ENCODE measurements at regions not wholly inside any gene's neighbourhood (a gene's known extent, or its start where the extent isn't known, plus 50 kb on each side); places are given as distances from the start of the nearest gene placed in this dataset.

DNA sequence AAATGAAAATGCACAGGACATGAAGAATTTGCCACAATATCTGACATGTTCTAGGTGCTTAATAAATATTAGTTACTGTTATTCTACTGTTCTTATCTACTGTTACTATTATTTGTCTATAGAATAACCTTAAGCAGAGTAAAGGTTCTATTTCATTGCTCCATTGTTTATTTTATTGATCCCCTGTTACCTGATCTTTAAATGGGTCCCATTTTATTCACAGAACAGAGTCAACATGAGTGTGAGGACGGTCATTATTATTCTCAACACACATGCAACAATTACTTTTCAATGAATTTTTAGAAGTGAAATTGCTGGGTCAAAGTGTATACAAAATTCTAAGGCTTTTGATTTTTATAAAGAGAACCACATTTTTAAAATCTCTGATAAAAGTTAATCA, 186.9 kb downstream of the AHR start:
- in situ Hi-C loops (cut with MboI; ENCODE audit: low sequenced_read_pairs in 4 of 4), result no loop called here
- intact Hi-C loops (cut with DNase I; ENCODE audit: low total_unique reads), result no loop called here
- no peak overlapping the region for H3K27ac ChIP-seq
- no peaks in the 10 kb centered on the region for H3K4me1 ChIP-seq
- H3K36me3 ChIP-seq, result no peaks in the 10 kb centered on the region
- TF ChIP-seq, protein P1, sequence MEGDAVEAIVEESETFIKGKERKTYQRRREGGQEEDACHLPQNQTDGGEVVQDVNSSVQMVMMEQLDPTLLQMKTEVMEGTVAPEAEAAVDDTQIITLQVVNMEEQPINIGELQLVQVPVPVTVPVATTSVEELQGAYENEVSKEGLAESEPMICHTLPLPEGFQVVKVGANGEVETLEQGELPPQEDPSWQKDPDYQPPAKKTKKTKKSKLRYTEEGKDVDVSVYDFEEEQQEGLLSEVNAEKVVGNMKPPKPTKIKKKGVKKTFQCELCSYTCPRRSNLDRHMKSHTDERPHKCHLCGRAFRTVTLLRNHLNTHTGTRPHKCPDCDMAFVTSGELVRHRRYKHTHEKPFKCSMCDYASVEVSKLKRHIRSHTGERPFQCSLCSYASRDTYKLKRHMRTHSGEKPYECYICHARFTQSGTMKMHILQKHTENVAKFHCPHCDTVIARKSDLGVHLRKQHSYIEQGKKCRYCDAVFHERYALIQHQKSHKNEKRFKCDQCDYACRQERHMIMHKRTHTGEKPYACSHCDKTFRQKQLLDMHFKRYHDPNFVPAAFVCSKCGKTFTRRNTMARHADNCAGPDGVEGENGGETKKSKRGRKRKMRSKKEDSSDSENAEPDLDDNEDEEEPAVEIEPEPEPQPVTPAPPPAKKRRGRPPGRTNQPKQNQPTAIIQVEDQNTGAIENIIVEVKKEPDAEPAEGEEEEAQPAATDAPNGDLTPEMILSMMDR (IDR thresholded peaks at IDR 0.05 in 4 of 5, conservative IDR thresholded peaks at IDR 0.05 in 1 of 5), result no peak
- TF ChIP-seq POLR2A (IDR thresholded peaks at IDR 0.05), result no peak
- ATAC-seq, result no peak
- H3K27me3 ChIP-seq, result no peaks in the 10 kb centered on the region
- DNase-seq, result no peak
- H3K4me3 ChIP-seq, result no peak overlapping the region
- no peaks in the 10 kb centered on the region for H3K9me3 ChIP-seq

DNA sequence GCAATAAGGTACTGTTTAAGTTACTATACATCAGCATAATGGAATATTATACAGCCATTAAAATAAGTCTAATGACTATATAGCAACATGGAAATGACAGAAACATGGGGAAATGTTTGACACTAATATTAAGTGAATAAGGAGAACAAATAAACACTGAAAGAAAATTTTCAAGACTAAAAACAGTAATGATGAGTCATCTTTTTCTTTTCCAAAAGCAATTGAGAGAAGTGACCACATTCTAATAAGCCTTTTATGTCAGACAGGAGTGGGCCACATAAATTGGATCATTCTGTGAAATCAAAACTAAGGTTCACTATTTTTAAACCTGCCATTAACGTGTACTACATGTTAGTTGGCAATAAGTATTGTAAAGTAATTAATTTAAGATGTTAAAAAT, 187.5 kb downstream of the AHR start:
- in situ Hi-C loops (cut with MboI; ENCODE audit: low sequenced_read_pairs in 4 of 4), result no loop called here

DNA sequence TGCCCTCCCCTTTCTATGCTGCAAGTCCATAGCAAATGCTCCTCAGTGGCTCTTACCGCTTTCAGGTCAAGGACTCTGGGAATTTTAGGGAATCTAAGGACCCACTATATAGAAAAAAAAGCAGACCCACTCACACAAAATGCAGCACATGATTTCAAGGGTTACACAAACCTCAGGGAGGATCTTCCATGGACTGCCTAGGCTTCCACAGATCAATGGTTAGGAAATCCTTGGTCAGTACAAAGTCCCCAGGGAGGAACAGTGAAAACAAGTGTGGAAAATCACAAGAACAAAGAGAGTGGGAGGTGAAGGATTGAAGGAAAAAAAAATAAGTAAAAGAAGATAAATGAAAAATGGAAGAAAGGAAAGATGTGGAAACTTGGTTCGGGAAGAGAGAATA, 188.4 kb downstream of the AHR start:
- intact Hi-C loops (cut with DNase I; ENCODE audit: low total_unique reads), result no loop called here
- H3K4me3 ChIP-seq, result no peak overlapping the region
- no peaks in the 10 kb centered on the region for H3K36me3 ChIP-seq
- no peak for ATAC-seq
- no peaks in the 10 kb centered on the region for H3K27me3 ChIP-seq
- in situ Hi-C loops (cut with MboI; ENCODE audit: low sequenced_read_pairs in 4 of 4), result no loop called here
- no peak for TF ChIP-seq POLR2A (IDR thresholded peaks at IDR 0.05)
- TF ChIP-seq, protein P1 (IDR thresholded peaks at IDR 0.05 in 4 of 5, conservative IDR thresholded peaks at IDR 0.05 in 1 of 5), result no peak
- no peaks in the 10 kb centered on the region for H3K9me3 ChIP-seq
- DNase-seq, result no peak
- no peak overlapping the region for H3K27ac ChIP-seq
- H3K4me1 ChIP-seq, result no peaks in the 10 kb centered on the region

More for the DNA sequence above, 187.5 kb downstream of the AHR start:
- ATAC-seq (no peak), DNase-seq (no peak)
- no peaks in the 10 kb centered on the region for H3K4me1 ChIP-seq
- H3K4me3 ChIP-seq, result no peak overlapping the region
- no peak for TF ChIP-seq POLR2A (IDR thresholded peaks at IDR 0.05)
- TF ChIP-seq, protein P1 (IDR thresholded peaks at IDR 0.05 in 4 of 5, conservative IDR thresholded peaks at IDR 0.05 in 1 of 5), result no peak
- no peaks in the 10 kb centered on the region for H3K36me3 ChIP-seq
- intact Hi-C loops (cut with DNase I; ENCODE audit: low total_unique reads), result no loop called here
- H3K27ac ChIP-seq, result no peak overlapping the region
- no peaks in the 10 kb centered on the region for H3K9me3 ChIP-seq
- H3K27me3 ChIP-seq, result no peaks in the 10 kb centered on the region

DNA sequence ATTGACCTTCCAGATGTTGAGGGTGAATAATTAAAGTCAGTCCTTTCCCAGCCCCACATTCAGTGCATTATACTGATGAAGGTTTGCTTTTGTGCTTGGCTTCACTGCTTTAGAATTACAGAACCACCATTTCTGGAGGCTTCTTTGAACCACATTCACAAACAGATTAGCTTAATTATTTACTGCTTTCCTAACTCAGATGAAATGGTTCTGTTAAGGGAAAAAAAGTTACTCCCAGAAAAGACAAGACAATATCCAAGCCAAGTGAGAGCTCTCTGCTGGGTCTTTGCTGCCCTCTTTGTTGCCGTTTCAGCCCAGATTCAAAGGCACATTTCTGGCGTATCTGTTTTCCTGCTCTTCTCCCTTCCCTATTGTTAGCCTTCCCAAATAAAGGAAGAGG, 188.9 kb downstream of the AHR start:
- DNase-seq (no peak), ATAC-seq (no peak)
- H3K27me3 ChIP-seq, result no peaks in the 10 kb centered on the region
- TF ChIP-seq POLR2A (IDR thresholded peaks at IDR 0.05), result no peak
- TF ChIP-seq, protein P1 (IDR thresholded peaks at IDR 0.05 in 4 of 5, conservative IDR thresholded peaks at IDR 0.05 in 1 of 5), result no peak
- H3K4me3 ChIP-seq, result no peak overlapping the region
- no peaks in the 10 kb centered on the region for H3K36me3 ChIP-seq
- in situ Hi-C loops (cut with MboI; ENCODE audit: low sequenced_read_pairs in 4 of 4), result no loop called here
- no peaks in the 10 kb centered on the region for H3K4me1 ChIP-seq
- intact Hi-C loops (cut with DNase I; ENCODE audit: low total_unique reads), result no loop called here
- H3K9me3 ChIP-seq, result no peaks in the 10 kb centered on the region
- no peak overlapping the region for H3K27ac ChIP-seq

DNA sequence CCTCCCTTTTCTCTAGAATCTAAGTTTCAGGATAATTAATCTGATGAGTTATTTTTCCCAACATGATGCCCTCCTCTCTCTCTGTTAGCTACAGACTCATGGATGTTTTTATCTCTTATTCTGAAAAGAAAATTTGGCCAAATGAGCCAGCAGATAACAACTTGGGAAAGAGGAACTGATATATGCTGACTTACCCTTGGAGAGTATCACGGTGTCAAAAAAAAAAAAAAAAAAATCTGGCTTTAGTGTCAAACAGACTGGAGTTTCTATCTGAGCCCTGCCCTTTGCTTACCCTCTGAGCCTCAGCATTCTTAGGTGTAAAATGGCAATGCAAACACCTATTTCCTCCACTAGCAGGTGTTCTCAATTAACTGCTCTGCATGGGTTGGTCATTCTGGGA, 190.4 kb downstream of the AHR start:
- H3K9me3 ChIP-seq, result no peaks in the 10 kb centered on the region
- intact Hi-C loops (cut with DNase I; ENCODE audit: low total_unique reads), result no loop called here
- no peak for ATAC-seq
- no peaks in the 10 kb centered on the region for H3K27me3 ChIP-seq
- H3K36me3 ChIP-seq, result no peaks in the 10 kb centered on the region
- no peak overlapping the region for H3K27ac ChIP-seq
- H3K4me1 ChIP-seq, result no peaks in the 10 kb centered on the region
- in situ Hi-C loops (cut with MboI; ENCODE audit: low sequenced_read_pairs in 4 of 4), result no loop called here
- DNase-seq, result no peak
- TF ChIP-seq, protein P1 (IDR thresholded peaks at IDR 0.05 in 4 of 5, conservative IDR thresholded peaks at IDR 0.05 in 1 of 5), result no peak
- TF ChIP-seq POLR2A (IDR thresholded peaks at IDR 0.05), result no peak
- no peak overlapping the region for H3K4me3 ChIP-seq
